ENCODE measurements at regions not wholly inside any gene's neighbourhood (a gene's known extent, or its start where the extent isn't known, plus 50 kb on each side); places are given as distances from the start of the nearest gene placed in this dataset.

GRCh38 chr16:49918257-49918656 lies 62.3 kb upstream of the ZNF423 start:
- no peak for DNase-seq (ENCODE audit: low read depth, low spot score)

GRCh38 chr16:49919327-49919726 lies 63.4 kb upstream of the ZNF423 start:
- no peak overlapping the region for H3K4me3 Mint-ChIP-seq
- H3K27ac Mint-ChIP-seq (ENCODE audit: unreplicated experiment): no peak overlapping the region
- peaks cover 7% of the 10 kb centered on the region for H3K4me1 Mint-ChIP-seq
- no peaks in the 10 kb centered on the region for H3K36me3 Mint-ChIP-seq (ENCODE audit: low read depth)
- H3K27me3 Mint-ChIP-seq (ENCODE audit: low read depth): peaks cover 4% of the 10 kb centered on the region
- no peak for DNase-seq (ENCODE audit: low read depth, low spot score)
- H3K9me3 Mint-ChIP-seq: no peaks in the 10 kb centered on the region
- no peak for TF ChIP-seq CTCF (conservative IDR thresholded peaks at IDR 0.05)

More at GRCh38 chr16:49918257-49918656, 62.3 kb upstream of the ZNF423 start:
- H3K36me3 Mint-ChIP-seq (ENCODE audit: low read depth): no peaks in the 10 kb centered on the region
- no peaks in the 10 kb centered on the region for H3K9me3 Mint-ChIP-seq
- H3K4me3 Mint-ChIP-seq: no peak overlapping the region
- peaks cover 1% of the 10 kb centered on the region for H3K27me3 Mint-ChIP-seq (ENCODE audit: low read depth)
- peaks cover 14% of the 10 kb centered on the region for H3K4me1 Mint-ChIP-seq
- no peak overlapping the region for H3K27ac Mint-ChIP-seq (ENCODE audit: unreplicated experiment)
- TF ChIP-seq CTCF (conservative IDR thresholded peaks at IDR 0.05): no peak

- H3K4me3 Mint-ChIP-seq: no peak overlapping the region
- peaks cover 5% of the 10 kb centered on the region for H3K4me1 Mint-ChIP-seq
- no peak for DNase-seq (ENCODE audit: low read depth, low spot score)
- no peak for TF ChIP-seq CTCF (conservative IDR thresholded peaks at IDR 0.05)
- peaks cover 10% of the 10 kb centered on the region for H3K27me3 Mint-ChIP-seq (ENCODE audit: low read depth)
- no peaks in the 10 kb centered on the region for H3K9me3 Mint-ChIP-seq
- H3K27ac Mint-ChIP-seq (ENCODE audit: unreplicated experiment): peak overlapping the region; percentile 62
- no peaks in the 10 kb centered on the region for H3K36me3 Mint-ChIP-seq (ENCODE audit: low read depth)
Observed at GRCh38 chr16:49920397-49920796, 64.5 kb upstream of the ZNF423 start.

- H3K27ac Mint-ChIP-seq (ENCODE audit: unreplicated experiment): no peak overlapping the region
- H3K9me3 Mint-ChIP-seq: no peaks in the 10 kb centered on the region
- H3K27me3 Mint-ChIP-seq (ENCODE audit: low read depth): peaks cover 15% of the 10 kb centered on the region
Observed at GRCh38 chr16:49921106-49921505, 65.2 kb upstream of the ZNF423 start.

GRCh38 chr16:49921791-49922456 lies 66.0 kb upstream of the ZNF423 start:
- Mint-ChIP-seq H3K4me3 (no peak overlapping the region), H3K4me1 (peaks cover 5% of the 10 kb centered on the region), H3K27me3 (ENCODE audit: low read depth) (peaks cover 15% of the 10 kb centered on the region), H3K36me3 (ENCODE audit: low read depth) (no peaks in the 10 kb centered on the region), H3K9me3 (no peaks in the 10 kb centered on the region), H3K27ac (ENCODE audit: unreplicated experiment) (peak overlapping the region; percentile 57)
- peak; percentile 81 for TF ChIP-seq CTCF (conservative IDR thresholded peaks at IDR 0.05)
- peak; percentile 74 for DNase-seq (ENCODE audit: low read depth, low spot score)

More at GRCh38 chr16:49921106-49921505, 65.2 kb upstream of the ZNF423 start:
- no peaks in the 10 kb centered on the region for H3K36me3 Mint-ChIP-seq (ENCODE audit: low read depth)
- DNase-seq (ENCODE audit: low read depth, low spot score): no peak
- TF ChIP-seq CTCF (conservative IDR thresholded peaks at IDR 0.05): no peak
- no peak overlapping the region for H3K4me3 Mint-ChIP-seq
- peaks cover 5% of the 10 kb centered on the region for H3K4me1 Mint-ChIP-seq
